Liver (tissue), 7 donors: ENCODE measurements at regions not wholly inside any gene's neighbourhood (a gene's known extent, or its start where the extent isn't known, plus 50 kb on each side); places are given as distances from the start of the nearest gene placed in this dataset.

Source experiments
- DNase-seq: peaks from one replicate; pipeline ENCODE4 v3.0.0-alpha.2; 2017; ENCODE audit warnings: low spot score
- H3K27ac ChIP-seq, 2 donors: one replicate each; pipeline ENCODE4 v1.7.0; 2013; ENCODE audit warnings: inconsistent platforms in 2 of 2, low read length in 2 of 2, control low read depth in 1 of 2, low read depth in 1 of 2, mild to moderate bottlenecking in 1 of 2
- H3K27me3 ChIP-seq, 4 donors: one replicate each; pipeline versions ENCODE4 v1.6.1 to v1.7.0; 2013; ENCODE audit warnings: low read length in 3 of 4, inconsistent platforms in 1 of 4, mild to moderate bottlenecking in 1 of 4, moderate library complexity in 1 of 4; ENCODE audit not compliant: control insufficient read depth in 4 of 4, insufficient read depth in 4 of 4
- H3K36me3 ChIP-seq, 4 donors: one replicate each; pipeline versions ENCODE4 v1.6.1 to v1.7.0; 2013; ENCODE audit warnings: low read length in 3 of 4, mild to moderate bottlenecking in 3 of 4, low read depth in 1 of 4, moderate library complexity in 1 of 4; ENCODE audit not compliant: control insufficient read depth in 4 of 4, insufficient read depth in 3 of 4
- H3K4me1 ChIP-seq, 4 donors: one replicate each; pipeline versions ENCODE4 v1.6.1 to v1.7.0; 2013; ENCODE audit warnings: low read length in 3 of 4, mild to moderate bottlenecking in 3 of 4, moderate library complexity in 1 of 4; ENCODE audit not compliant: control insufficient read depth in 4 of 4, insufficient read depth in 4 of 4
- H3K4me3 ChIP-seq, 3 donors: one replicate each; pipeline versions ENCODE4 v1.6.1 to v1.7.0; 2013; ENCODE audit warnings: low read length in 3 of 3, control low read depth in 1 of 3, low read depth in 1 of 3, mild to moderate bottlenecking in 1 of 3
- H3K9ac ChIP-seq, 2 donors: one replicate each; pipeline ENCODE4 v1.7.0; 2013; ENCODE audit warnings: low read length in 2 of 2, mild to moderate bottlenecking in 2 of 2, moderate library complexity in 2 of 2, control low read depth in 1 of 2, low read depth in 1 of 2
- H3K9me3 ChIP-seq, 4 donors: one replicate each; pipeline versions ENCODE4 v1.6.1 to v1.7.0; 2013; ENCODE audit warnings: low read length in 3 of 4; ENCODE audit not compliant: control insufficient read depth in 4 of 4
- EGR1 ChIP-seq, 2 donors: IDR thresholded peaks; 2 replicates each; pipeline ENCODE4 v1.6.1; 2016 to 2018; ENCODE audit warnings: antibody characterized with exemption in 2 of 2, low read depth in 2 of 2
- FOXA1 ChIP-seq: IDR thresholded peaks from 2 replicates; pipeline ENCODE4 v1.6.1; 2016; ENCODE audit warnings: antibody characterized with exemption
- FOXA2 ChIP-seq: IDR thresholded peaks from 2 replicates; pipeline ENCODE4 v1.6.1; 2016; ENCODE audit warnings: antibody characterized with exemption
- GABPA ChIP-seq, 2 donors: IDR thresholded peaks in 1 of 2; conservative IDR thresholded peaks in 1 of 2; 2 replicates each; pipeline ENCODE4 v1.6.1; 2016; ENCODE audit warnings: antibody characterized with exemption in 2 of 2, mild to moderate bottlenecking in 1 of 2, moderate library complexity in 1 of 2
- HNF4A ChIP-seq, 2 donors: conservative IDR thresholded peaks; 2 replicates each; pipeline ENCODE4 v1.6.1; 2016; ENCODE audit warnings: antibody characterized with exemption in 2 of 2, mild to moderate bottlenecking in 2 of 2
- HNF4G ChIP-seq: IDR thresholded peaks from 2 replicates; pipeline ENCODE4 v1.6.1; 2016; ENCODE audit warnings: antibody characterized with exemption
- JUND ChIP-seq, 2 donors: IDR thresholded peaks; 2 replicates each; pipeline ENCODE4 v1.6.1; 2016; ENCODE audit warnings: antibody characterized with exemption in 2 of 2
- NR2F2 ChIP-seq: IDR thresholded peaks from 2 replicates; pipeline ENCODE4 v1.6.1; 2016; ENCODE audit warnings: antibody characterized with exemption
- RAD21 ChIP-seq, 2 donors: IDR thresholded peaks; 2 replicates each; pipeline ENCODE4 v1.6.1; 2016; ENCODE audit warnings: antibody characterized with exemption in 2 of 2, mild to moderate bottlenecking in 2 of 2
- REST ChIP-seq: IDR thresholded peaks from 2 replicates; pipeline ENCODE4 v1.6.1; 2016; ENCODE audit warnings: antibody characterized with exemption, mild to moderate bottlenecking
- RXRA ChIP-seq, 2 donors: IDR thresholded peaks; 2 replicates each; pipeline ENCODE4 v1.6.1; 2017 to 2018; ENCODE audit warnings: antibody characterized with exemption in 2 of 2, mild to moderate bottlenecking in 1 of 2
- SP1 ChIP-seq: IDR thresholded peaks from 2 replicates; pipeline ENCODE4 v1.6.1; 2018; ENCODE audit warnings: antibody characterized with exemption, mild to moderate bottlenecking
- TAF1 ChIP-seq: conservative IDR thresholded peaks from 2 replicates; pipeline ENCODE4 v1.6.1; 2016; ENCODE audit warnings: antibody characterized with exemption, mild to moderate bottlenecking
- YY1 ChIP-seq: IDR thresholded peaks from 2 replicates; pipeline ENCODE4 v1.6.1; 2016; ENCODE audit warnings: antibody characterized with exemption, mild to moderate bottlenecking
- WGBS: extraction: QIAGEN DNeasy Blood & Tissue Kit; methylation state at CpG from one replicate; pipeline ENCODE4 v1.1.7; 2013; 5-methylcytosine and 5-hydroxymethylcytosine counted together
- TF ChIP-seq, protein P1 (sequence below): IDR thresholded peaks from 2 replicates; pipeline ENCODE4 v1.6.1; 2016; ENCODE audit warnings: antibody characterized with exemption
- TF ChIP-seq, protein P2 (sequence below): IDR thresholded peaks from 2 replicates; pipeline ENCODE4 v1.6.1; 2016; ENCODE audit warnings: antibody characterized with exemption
- TF ChIP-seq, protein P3 (sequence below): IDR thresholded peaks from 2 replicates; pipeline ENCODE4 v1.6.1; 2016; ENCODE audit warnings: antibody characterized with exemption
- donor health status: healthy.
- donor health status: healthy.
- donor health status: healthy.
- donor health status: healthy.

- Histone ChIP-seq H3K9ac (no peak overlapping the region), H3K36me3 (no peaks in the 10 kb centered on the region), H3K4me1 (no peaks in the 10 kb centered on the region), H3K9me3 (no peaks in the 10 kb centered on the region), H3K4me3 (no peak overlapping the region), H3K27me3 (no peaks in the 10 kb centered on the region), H3K27ac (no peak overlapping the region)
- TF ChIP-seq NR2F2 (no peak), EGR1 (IDR thresholded peaks at IDR 0.05; ENCODE audit: low read depth in 2 of 2) (no peak), HNF4A (conservative IDR thresholded peaks at IDR 0.05) (no peak), RAD21 (IDR thresholded peaks at IDR 0.05) (no peak), RXRA (IDR thresholded peaks at IDR 0.05) (no peak), REST (no peak), FOXA1 (no peak), SP1 (no peak), HNF4G (no peak), JUND (IDR thresholded peaks at IDR 0.05) (no peak), FOXA2 (no peak)
- TF ChIP-seq, protein P1, sequence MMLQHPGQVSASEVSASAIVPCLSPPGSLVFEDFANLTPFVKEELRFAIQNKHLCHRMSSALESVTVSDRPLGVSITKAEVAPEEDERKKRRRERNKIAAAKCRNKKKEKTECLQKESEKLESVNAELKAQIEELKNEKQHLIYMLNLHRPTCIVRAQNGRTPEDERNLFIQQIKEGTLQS: no peak
- TF ChIP-seq, protein P2, sequence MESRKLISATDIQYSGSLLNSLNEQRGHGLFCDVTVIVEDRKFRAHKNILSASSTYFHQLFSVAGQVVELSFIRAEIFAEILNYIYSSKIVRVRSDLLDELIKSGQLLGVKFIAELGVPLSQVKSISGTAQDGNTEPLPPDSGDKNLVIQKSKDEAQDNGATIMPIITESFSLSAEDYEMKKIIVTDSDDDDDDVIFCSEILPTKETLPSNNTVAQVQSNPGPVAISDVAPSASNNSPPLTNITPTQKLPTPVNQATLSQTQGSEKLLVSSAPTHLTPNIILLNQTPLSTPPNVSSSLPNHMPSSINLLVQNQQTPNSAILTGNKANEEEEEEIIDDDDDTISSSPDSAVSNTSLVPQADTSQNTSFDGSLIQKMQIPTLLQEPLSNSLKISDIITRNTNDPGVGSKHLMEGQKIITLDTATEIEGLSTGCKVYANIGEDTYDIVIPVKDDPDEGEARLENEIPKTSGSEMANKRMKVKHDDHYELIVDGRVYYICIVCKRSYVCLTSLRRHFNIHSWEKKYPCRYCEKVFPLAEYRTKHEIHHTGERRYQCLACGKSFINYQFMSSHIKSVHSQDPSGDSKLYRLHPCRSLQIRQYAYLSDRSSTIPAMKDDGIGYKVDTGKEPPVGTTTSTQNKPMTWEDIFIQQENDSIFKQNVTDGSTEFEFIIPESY: no peak
- DNase-seq: no peak
These were observed 1016.7 kb upstream of the LCORL start for GRCh38 chr4:19038231-19038630.

DNA sequence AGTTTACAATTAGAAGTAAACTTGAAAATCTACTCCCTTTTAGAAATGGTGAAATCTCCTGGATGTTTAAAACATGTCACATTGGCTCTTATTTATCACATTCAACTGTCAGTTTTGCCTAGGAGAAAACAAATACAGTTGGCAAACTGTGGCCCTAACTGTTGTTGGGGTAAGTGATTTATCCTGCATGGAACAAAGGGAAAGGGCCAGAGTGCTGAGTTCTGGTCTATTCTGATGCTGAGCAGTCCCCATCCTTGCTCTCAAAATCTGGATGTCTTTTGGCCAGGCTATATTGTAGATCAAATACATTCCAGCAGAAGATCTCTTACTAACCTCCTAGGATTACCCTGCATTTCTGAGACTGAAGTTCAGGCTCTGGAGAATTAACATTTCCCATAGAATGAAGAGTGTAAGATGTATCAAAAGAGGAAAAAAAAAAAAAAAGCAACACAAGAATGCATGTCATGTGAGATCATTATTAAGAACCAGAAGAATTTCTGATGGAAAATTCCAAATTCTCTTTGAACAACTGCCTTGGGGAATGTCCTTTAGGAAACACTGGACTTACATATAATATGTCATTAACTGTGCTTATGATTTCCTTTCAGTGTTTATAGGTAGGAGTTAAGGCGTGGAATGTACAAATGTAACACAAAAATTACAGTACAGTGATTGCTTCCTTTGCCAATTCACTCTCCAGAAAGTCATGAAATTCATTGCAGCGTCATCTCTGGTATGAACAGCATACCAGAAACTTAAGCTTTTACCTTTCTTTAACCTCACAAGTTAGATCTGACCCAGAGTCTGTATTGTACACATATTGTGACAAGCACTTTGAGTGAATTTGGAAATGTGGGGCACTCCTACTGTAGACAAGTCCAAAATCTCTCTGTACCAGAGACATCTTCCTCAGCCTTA lies 1012.5 kb upstream of the LCORL start:
- Histone ChIP-seq H3K9me3 (no peaks in the 10 kb centered on the region), H3K4me3 (no peak overlapping the region), H3K27ac (no peak overlapping the region), H3K27me3 (no peaks in the 10 kb centered on the region), H3K4me1 (no peaks in the 10 kb centered on the region), H3K36me3 (no peaks in the 10 kb centered on the region), H3K9ac (no peak overlapping the region)
- DNase-seq: no peak
- 69% methylated on average over 2 of the region's 2 CpGs for WGBS
- TF ChIP-seq JUND (IDR thresholded peaks at IDR 0.05) (no peak), RAD21 (IDR thresholded peaks at IDR 0.05) (no peak), FOXA1 (no peak), YY1 (no peak), GABPA (IDR thresholded peaks at IDR 0.05 in 1 of 2, conservative IDR thresholded peaks at IDR 0.05 in 1 of 2) (no peak), REST (no peak), NR2F2 (no peak), TAF1 (no peak), FOXA2 (no peak)
- TF ChIP-seq, protein P3, sequence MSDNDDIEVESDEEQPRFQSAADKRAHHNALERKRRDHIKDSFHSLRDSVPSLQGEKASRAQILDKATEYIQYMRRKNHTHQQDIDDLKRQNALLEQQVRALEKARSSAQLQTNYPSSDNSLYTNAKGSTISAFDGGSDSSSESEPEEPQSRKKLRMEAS: no peak
- TF ChIP-seq, protein P1: no peak
- TF ChIP-seq, protein P2: no peak
